EL (cell line): ENCODE measurements at regions not wholly inside any gene's neighbourhood (a gene's known extent, or its start where the extent isn't known, plus 50 kb on each side); places are given as distances from the start of the nearest gene placed in this dataset.
A peak's percentile ranks its signal among the peaks of the same experiment; 100 is the strongest.

Source experiments
- DNase-seq: peaks from one replicate; pipeline ENCODE4 v3.0.0-alpha.2; 2016

GRCh38 chr4:134019657-134020056 lies 181.9 kb downstream of the PABPC4L start:
- DNase-seq, result no peak

- peak; percentile 31 for DNase-seq
These were observed 182.7 kb downstream of the PABPC4L start for GRCh38 chr4:134018846-134019245.

GRCh38 chr4:134001057-134001456 lies 200.5 kb downstream of the PABPC4L start:
- DNase-seq, result peak; percentile 27

GRCh38 chr4:133997436-133997835 lies 204.2 kb downstream of the PABPC4L start:
- DNase-seq, result peak; percentile 23

GRCh38 chr4:133996431-133997121 lies 205.0 kb downstream of the PABPC4L start:
- no peak for DNase-seq

GRCh38 chr4:133995243-133995960 lies 206.2 kb downstream of the PABPC4L start:
- no peak for DNase-seq

GRCh38 chr4:133982533-133983224 lies 218.9 kb downstream of the PABPC4L start:
- DNase-seq, result peak; percentile 39

- DNase-seq, result no peak
These were observed 220.3 kb downstream of the PABPC4L start for GRCh38 chr4:133981327-133981726.

GRCh38 chr4:133972586-133972985 lies 229.0 kb downstream of the PABPC4L start:
- no peak for DNase-seq

- peak; percentile 47 for DNase-seq
These were observed 232.3 kb downstream of the PABPC4L start for GRCh38 chr4:133969202-133969848.

- DNase-seq, result no peak
These were observed 233.4 kb downstream of the PABPC4L start for GRCh38 chr4:133968174-133968573.

GRCh38 chr4:133960975-133961374 lies 240.6 kb downstream of the PABPC4L start:
- DNase-seq, result no peak

- DNase-seq, result no peak
These were observed 258.5 kb downstream of the PABPC4L start for GRCh38 chr4:133943081-133943480.

GRCh38 chr4:133938061-133938460 lies 263.5 kb downstream of the PABPC4L start:
- no peak for DNase-seq

- DNase-seq, result no peak
These were observed 271.9 kb downstream of the PABPC4L start for GRCh38 chr4:133929531-133930239.

GRCh38 chr4:133921280-133922195 lies 280.1 kb downstream of the PABPC4L start:
- peak; percentile 2 for DNase-seq

GRCh38 chr4:133920236-133920635 lies 281.4 kb downstream of the PABPC4L start:
- no peak for DNase-seq

GRCh38 chr4:133910165-133910564 lies 291.4 kb downstream of the PABPC4L start:
- no peak for DNase-seq

GRCh38 chr4:133903029-133903428 lies 298.6 kb downstream of the PABPC4L start:
- no peak for DNase-seq

GRCh38 chr4:133891011-133891410 lies 310.6 kb downstream of the PABPC4L start:
- no peak for DNase-seq

GRCh38 chr4:133887723-133888122 lies 313.9 kb downstream of the PABPC4L start:
- no peak for DNase-seq

GRCh38 chr4:133869486-133869885 lies 332.1 kb downstream of the PABPC4L start:
- DNase-seq, result no peak
